NCI-H2107 treated with DMSO at 0.1 percent for 48 hours (cell line): ENCODE measurements at regions not wholly inside any gene's neighbourhood (a gene's known extent, or its start where the extent isn't known, plus 50 kb on each side); places are given as distances from the start of the nearest gene placed in this dataset.

Experiments
- DNase-seq: peaks from one replicate; lab custom pipeline; 2025; ENCODE audit not compliant: unreplicated experiment; lab: John Stamatoyannopoulos, UW

- no peak for DNase-seq
These were observed 92.4 kb upstream of the EYS start for GRCh38 chr6:65799389-65799788.

DNA sequence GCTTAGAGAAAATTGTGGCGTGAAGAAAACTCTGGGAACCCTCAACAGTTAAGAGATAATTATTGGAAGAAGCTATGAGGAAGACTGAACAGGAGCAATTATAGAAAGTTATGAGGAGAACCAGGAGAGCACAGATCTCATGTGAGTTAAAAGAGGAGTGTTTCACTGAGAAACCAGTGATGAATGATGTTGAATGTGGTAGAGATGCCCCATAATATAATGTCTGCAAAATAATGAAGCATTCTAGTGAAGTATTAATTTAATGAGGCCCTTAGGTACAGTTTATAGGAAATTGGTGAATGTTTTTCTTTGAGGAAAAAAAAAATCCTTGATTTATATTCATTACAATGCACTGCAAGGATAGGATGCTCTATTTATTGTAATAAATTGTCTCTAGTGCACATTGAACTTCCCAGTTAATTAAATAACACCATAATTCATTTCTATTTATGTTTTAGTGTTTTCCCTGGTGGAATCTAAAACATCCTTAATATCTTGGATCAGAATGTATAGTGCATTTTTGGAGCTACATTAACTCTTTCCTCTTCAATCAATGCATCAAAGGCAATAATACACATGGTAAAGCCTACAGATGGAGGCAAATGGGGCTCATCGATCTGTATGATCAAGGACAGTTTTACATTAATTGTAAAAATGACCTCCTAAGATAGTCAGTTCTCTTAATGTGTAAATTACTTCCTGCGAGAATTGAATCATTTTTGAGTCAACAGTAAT is 91.4 kb upstream of the EYS start:
- DNase-seq, result no peak

- DNase-seq, result no peak
These were observed 83.6 kb upstream of the EYS start for GRCh38 chr6:65790666-65791065.

GRCh38 chr6:65787787-65788186 is 80.8 kb upstream of the EYS start:
- DNase-seq, result no peak

DNA sequence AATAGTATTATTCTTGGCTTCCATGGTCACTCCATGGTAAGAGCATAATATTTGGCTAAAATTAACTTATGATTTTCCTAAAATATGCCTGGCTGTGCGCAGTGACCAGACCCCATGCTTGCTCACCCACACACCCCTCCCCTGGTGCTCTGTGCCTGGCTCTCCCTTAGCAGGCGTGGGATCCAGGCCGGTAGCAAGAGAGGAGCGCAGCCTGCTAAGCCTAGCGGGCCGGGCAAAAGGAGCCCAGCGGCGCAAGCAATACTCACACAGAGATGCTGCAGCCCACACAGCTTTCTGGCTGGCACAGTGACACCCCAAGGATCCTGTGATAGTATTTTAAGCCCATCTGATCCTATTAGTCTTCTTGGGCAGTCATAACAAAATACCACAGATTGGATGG is 79.8 kb upstream of the EYS start:
- DNase-seq, result no peak

GRCh38 chr6:65780691-65781090 is 73.7 kb upstream of the EYS start:
- DNase-seq, result no peak

- DNase-seq, result no peak
These were observed 69.3 kb upstream of the EYS start for GRCh38 chr6:65776332-65776731.

DNA sequence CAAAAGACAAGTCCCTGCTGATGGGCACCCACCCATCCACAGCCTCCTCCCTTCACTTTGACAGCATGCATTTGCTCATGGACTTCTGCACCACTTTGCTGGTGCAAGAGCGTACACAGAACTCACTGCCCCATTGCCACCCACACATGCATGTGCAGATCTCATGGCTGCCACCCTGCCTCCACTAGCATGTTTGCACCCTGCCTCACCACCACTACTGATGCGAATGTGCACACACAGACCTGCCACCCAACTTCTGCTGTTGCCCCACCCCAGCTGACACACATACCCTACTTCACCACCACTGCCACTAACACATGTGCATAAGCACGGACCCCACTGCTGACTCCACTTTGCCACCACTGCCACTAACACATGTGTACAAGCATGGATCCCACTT is 64.9 kb upstream of the EYS start:
- no peak for DNase-seq

DNA sequence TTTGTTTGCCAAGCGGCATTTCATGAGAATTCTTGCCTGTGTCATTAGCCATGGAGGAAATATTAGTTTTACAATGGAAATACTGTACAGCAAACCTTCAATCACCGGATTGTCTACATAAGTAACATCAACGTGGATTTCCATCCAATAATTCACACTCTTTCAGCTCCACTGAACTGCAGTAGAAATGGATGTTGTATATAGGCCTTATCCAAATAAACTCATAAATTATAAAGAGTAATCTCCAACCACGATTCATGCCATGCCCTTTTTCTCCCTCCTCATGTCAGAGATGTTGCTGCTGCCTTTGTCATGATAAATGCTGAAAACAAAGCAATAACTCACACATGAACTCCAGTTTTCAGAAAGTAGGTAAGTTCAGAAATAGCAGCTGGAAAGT is 54.9 kb upstream of the EYS start:
- no peak for DNase-seq

DNA sequence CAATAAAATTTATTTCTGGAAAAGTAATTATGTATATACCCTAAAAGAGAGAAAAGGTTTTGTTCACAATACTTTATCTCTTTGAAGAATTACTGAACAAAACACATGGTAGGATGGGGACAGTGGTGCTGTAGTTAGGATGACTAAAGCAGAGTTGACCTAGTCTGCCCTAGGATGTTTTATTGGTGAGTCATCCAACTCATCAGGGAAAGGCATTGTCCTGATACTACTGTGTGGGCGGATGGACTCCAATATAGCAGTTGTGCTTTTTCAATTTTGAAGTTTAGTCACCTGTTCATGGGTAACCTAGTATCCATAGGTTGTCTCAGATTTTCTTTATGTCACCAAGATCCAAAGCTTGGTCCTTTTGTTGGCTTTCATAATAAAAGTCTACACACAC is 53.3 kb upstream of the EYS start:
- no peak for DNase-seq
